Prostate gland (tissue), 2 donors: ENCODE measurements at regions not wholly inside any gene's neighbourhood (a gene's known extent, or its start where the extent isn't known, plus 50 kb on each side); places are given as distances from the start of the nearest gene placed in this dataset.
A peak's percentile ranks its signal among the peaks of the same experiment; 100 is the strongest.

Experiments
- DNase-seq: peaks from one replicate; pipeline ENCODE4 v3.0.0-alpha.2; 2019; ENCODE audit warnings: low spot score
- H3K27ac ChIP-seq, 2 donors: fragments of 200-600 bp; sonication (generic); 2 replicates each; pipeline ENCODE4 v1.5.1; 2017 to 2019
- H3K27me3 ChIP-seq: fragments of 200-600 bp; sonication (generic); replicated peaks from 2 replicates; pipeline ENCODE4 v1.5.1; 2019; ENCODE audit not compliant: insufficient read depth
- H3K36me3 ChIP-seq, 2 donors: fragments of 200-600 bp; sonication (generic); 1 replicate in 1 of 2; 2 replicates in 1 of 2; pipeline versions ENCODE4 v1.5.1 to v1.8.1; 2017 to 2019
- H3K4me1 ChIP-seq: fragments of 200-600 bp; sonication (generic); replicated peaks from 2 replicates; pipeline ENCODE4 v1.5.1; 2019
- H3K4me3 ChIP-seq, 2 donors: fragments of 200-600 bp; sonication (generic); 2 replicates each; pipeline ENCODE4 v1.5.1; 2017 to 2019
- H3K9me3 ChIP-seq: fragments of 200-600 bp; sonication (generic); 2 replicates; pipeline ENCODE4 v1.5.1; 2017
- POLR2A ChIP-seq: fragments of 450-650 bp; IDR thresholded peaks from one replicate; pipeline ENCODE4 v1.6.1; 2016; ENCODE audit warnings: antibody characterized with exemption, mild to moderate bottlenecking
- POLR2AphosphoS5 ChIP-seq: sonication (generic); formaldehyde crosslinking; IDR thresholded peaks from one replicate; pipeline ENCODE4 v1.6.1; 2017; ENCODE audit warnings: antibody characterized with exemption
- WGBS: methylation state at CpG from one replicate; pipeline ENCODE4 v1.1.5; 2018; 5-methylcytosine and 5-hydroxymethylcytosine counted together
- intact Hi-C: fragments of 100-400 bp; cut with DNase I; formaldehyde crosslinking; loops from one replicate; pipeline ENCODE4 v1.14.2; 2022
- TF ChIP-seq, protein P1 (sequence below), 4 experiments: fragments of 200-600 bp in 2 of 4; fragments of 450-650 bp in 2 of 4; sonication (generic) in 2 of 4; IDR thresholded peaks; 1 replicate in 3 of 4; 2 replicates in 1 of 4; pipeline ENCODE4 v1.5.1; 2016 to 2019; ENCODE audit warnings: antibody characterized with exemption in 4 of 4, mild to moderate bottlenecking in 2 of 4, moderate library complexity in 2 of 4

DNA sequence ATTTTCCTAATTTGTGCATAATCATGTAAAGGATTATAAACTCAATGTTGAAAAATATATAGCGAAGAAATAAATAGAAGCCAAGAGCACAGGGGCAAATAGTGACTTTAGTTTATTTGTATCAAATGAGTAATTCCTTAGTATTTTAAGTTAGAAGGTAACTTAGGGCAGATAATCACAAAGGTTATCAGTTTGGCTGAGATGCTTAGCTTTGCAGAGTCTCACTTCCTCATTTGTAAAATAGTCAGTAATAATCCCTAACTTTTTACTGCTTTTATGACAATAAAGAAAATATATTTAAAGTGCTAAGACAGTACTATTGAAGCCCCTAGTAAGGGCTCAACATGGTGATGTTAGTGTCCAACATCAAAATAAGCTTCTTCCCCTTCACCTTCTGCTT is 297.4 kb upstream of the TUSC1 start:
- no peaks in the 10 kb centered on the region for H3K36me3 ChIP-seq
- H3K27me3 ChIP-seq: no peaks in the 10 kb centered on the region
- no peak for DNase-seq
- H3K27ac ChIP-seq: no peak overlapping the region
- WGBS: 98% methylated on average over 1 of the region's 1 CpG
- no peaks in the 10 kb centered on the region for H3K9me3 ChIP-seq
- intact Hi-C loops: no loop called here
- TF ChIP-seq POLR2AphosphoS5 (no peak), POLR2A (no peak)
- TF ChIP-seq, protein P1, sequence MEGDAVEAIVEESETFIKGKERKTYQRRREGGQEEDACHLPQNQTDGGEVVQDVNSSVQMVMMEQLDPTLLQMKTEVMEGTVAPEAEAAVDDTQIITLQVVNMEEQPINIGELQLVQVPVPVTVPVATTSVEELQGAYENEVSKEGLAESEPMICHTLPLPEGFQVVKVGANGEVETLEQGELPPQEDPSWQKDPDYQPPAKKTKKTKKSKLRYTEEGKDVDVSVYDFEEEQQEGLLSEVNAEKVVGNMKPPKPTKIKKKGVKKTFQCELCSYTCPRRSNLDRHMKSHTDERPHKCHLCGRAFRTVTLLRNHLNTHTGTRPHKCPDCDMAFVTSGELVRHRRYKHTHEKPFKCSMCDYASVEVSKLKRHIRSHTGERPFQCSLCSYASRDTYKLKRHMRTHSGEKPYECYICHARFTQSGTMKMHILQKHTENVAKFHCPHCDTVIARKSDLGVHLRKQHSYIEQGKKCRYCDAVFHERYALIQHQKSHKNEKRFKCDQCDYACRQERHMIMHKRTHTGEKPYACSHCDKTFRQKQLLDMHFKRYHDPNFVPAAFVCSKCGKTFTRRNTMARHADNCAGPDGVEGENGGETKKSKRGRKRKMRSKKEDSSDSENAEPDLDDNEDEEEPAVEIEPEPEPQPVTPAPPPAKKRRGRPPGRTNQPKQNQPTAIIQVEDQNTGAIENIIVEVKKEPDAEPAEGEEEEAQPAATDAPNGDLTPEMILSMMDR (IDR thresholded peaks at IDR 0.05): no peak
- no peak overlapping the region for H3K4me3 ChIP-seq
- no peaks in the 10 kb centered on the region for H3K4me1 ChIP-seq

- intact Hi-C loops: loop anchor here (10.0 kb wide), 1 partner anchor 361 kb away; no protein-coding TSS in a partner anchor
- Histone ChIP-seq H3K4me3 (no peak overlapping the region), H3K27ac (no peak overlapping the region), H3K36me3 (no peaks in the 10 kb centered on the region), H3K27me3 (no peaks in the 10 kb centered on the region), H3K9me3 (no peaks in the 10 kb centered on the region), H3K4me1 (no peaks in the 10 kb centered on the region)
- 49% methylated on average over 3 of the region's 3 CpGs for WGBS
- DNase-seq: peak; percentile 40
- TF ChIP-seq, protein P1 (IDR thresholded peaks at IDR 0.05): peak in 3 of 4 experiments; percentile 40 to 49 (median 45)
- no peak for TF ChIP-seq POLR2AphosphoS5
These were observed 286.0 kb upstream of the TUSC1 start for GRCh38 chr9:25964239-25964638.

DNA sequence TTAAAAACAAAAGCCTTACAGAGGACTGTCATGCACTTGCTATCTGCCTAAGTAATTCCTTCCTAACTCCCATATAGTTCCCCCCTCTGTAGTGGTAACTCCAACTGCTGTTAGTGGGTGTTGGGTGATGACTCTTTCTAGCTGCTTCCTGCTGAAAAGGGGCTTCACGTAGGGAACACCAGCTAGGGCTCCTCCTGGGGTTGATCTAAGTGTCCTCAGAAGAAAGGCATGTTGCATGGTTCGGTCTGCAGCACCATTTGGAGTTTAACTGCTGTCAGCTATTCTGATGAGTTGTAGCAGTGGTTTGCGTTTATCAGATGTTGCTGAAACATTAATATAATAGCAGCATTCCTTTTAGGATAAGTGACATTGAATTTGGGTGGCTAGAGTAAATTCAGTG is 281.9 kb upstream of the TUSC1 start:
- H3K27me3 ChIP-seq: no peaks in the 10 kb centered on the region
- no peaks in the 10 kb centered on the region for H3K36me3 ChIP-seq
- TF ChIP-seq, protein P1 (IDR thresholded peaks at IDR 0.05): no peak
- TF ChIP-seq POLR2AphosphoS5 (no peak), POLR2A (no peak)
- no peaks in the 10 kb centered on the region for H3K4me1 ChIP-seq
- H3K9me3 ChIP-seq: no peaks in the 10 kb centered on the region
- no peak for DNase-seq
- no peak overlapping the region for H3K4me3 ChIP-seq
- H3K27ac ChIP-seq: no peak overlapping the region
- intact Hi-C loops: loop anchor here (10.0 kb wide), 1 partner anchor 365 kb away; no protein-coding TSS in a partner anchor
- WGBS: 92% methylated on average over 3 of the region's 3 CpGs

DNA sequence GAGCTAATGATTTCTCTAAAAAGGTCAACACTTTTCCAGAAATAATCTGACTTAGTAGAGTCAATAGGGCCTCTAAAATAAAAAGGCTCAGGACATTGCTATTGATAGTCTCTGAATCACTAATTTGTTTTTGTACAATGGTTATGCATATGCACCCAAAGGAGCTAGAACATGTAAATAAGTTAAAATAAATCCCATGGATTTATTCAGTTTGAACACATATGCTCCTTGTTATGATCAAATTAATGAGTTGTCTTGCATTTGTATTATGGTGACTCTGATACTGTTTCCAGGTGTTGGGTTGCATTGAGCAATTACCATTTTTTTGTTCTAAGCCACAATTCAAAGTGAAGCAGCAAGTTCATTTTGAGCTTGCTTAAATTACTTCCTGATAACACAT is 276.0 kb upstream of the TUSC1 start:
- Histone ChIP-seq H3K36me3 (no peaks in the 10 kb centered on the region), H3K27me3 (no peaks in the 10 kb centered on the region), H3K4me1 (no peaks in the 10 kb centered on the region), H3K9me3 (no peaks in the 10 kb centered on the region), H3K27ac (no peak overlapping the region), H3K4me3 (no peak overlapping the region)
- DNase-seq: no peak
- TF ChIP-seq POLR2AphosphoS5: no peak
- no peak for TF ChIP-seq POLR2A
- TF ChIP-seq, protein P1 (IDR thresholded peaks at IDR 0.05): no peak
- intact Hi-C loops: no loop called here

DNA sequence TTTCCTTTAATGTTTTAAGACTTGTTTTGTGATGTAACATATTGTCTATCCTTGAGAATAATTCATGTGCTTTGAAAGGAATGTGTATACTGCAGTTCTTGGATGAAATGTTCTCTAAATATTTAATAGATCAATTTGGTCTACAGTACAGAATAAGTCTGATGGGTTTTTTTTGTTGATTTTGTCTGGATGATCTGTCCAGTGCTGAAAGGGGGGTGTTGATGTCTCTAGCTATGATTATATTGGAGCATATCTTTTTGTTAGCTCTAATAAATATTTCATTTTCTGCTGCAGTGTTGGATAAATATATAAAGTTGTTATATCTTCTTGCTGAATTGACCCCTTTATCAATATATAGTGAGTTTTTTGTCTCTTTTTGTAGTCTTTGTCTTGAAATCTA is 269.9 kb upstream of the TUSC1 start:
- TF ChIP-seq POLR2A (no peak), POLR2AphosphoS5 (no peak)
- TF ChIP-seq, protein P1 (IDR thresholded peaks at IDR 0.05): no peak
- intact Hi-C loops: no loop called here
- Histone ChIP-seq H3K4me3 (no peak overlapping the region), H3K9me3 (no peaks in the 10 kb centered on the region), H3K36me3 (no peaks in the 10 kb centered on the region), H3K27me3 (no peaks in the 10 kb centered on the region), H3K4me1 (no peaks in the 10 kb centered on the region), H3K27ac (no peak overlapping the region)
- no peak for DNase-seq
